ENCODE measurements at regions not wholly inside any gene's neighbourhood (a gene's known extent, or its start where the extent isn't known, plus 50 kb on each side); places are given as distances from the start of the nearest gene placed in this dataset.

- TF ChIP-seq EZH2phosphoT487 (IDR thresholded peaks at IDR 0.05; ENCODE audit: borderline replicate concordance), result no peak
- TF ChIP-seq, protein P1, sequence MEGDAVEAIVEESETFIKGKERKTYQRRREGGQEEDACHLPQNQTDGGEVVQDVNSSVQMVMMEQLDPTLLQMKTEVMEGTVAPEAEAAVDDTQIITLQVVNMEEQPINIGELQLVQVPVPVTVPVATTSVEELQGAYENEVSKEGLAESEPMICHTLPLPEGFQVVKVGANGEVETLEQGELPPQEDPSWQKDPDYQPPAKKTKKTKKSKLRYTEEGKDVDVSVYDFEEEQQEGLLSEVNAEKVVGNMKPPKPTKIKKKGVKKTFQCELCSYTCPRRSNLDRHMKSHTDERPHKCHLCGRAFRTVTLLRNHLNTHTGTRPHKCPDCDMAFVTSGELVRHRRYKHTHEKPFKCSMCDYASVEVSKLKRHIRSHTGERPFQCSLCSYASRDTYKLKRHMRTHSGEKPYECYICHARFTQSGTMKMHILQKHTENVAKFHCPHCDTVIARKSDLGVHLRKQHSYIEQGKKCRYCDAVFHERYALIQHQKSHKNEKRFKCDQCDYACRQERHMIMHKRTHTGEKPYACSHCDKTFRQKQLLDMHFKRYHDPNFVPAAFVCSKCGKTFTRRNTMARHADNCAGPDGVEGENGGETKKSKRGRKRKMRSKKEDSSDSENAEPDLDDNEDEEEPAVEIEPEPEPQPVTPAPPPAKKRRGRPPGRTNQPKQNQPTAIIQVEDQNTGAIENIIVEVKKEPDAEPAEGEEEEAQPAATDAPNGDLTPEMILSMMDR (conservative IDR thresholded peaks at IDR 0.05; ENCODE audit: low read length), result no peak
These were observed 154.3 kb upstream of the SRRM4 start for GRCh38 chr12:118827047-118827446.
